Sigmoid colon (tissue), 6 donors: ENCODE measurements at regions not wholly inside any gene's neighbourhood (a gene's known extent, or its start where the extent isn't known, plus 50 kb on each side); places are given as distances from the start of the nearest gene placed in this dataset.

Experiments
- DNase-seq: peaks from one replicate; pipeline ENCODE4 v3.0.0-alpha.2; 2019
- H3K27ac ChIP-seq, 4 donors: fragments of 200-600 bp; sonication (generic); one replicate each; pipeline ENCODE4 v1.5.1; 2016 to 2019; ENCODE audit warnings: mild to moderate bottlenecking in 1 of 4
- H3K27me3 ChIP-seq, 3 donors: fragments of 200-600 bp; sonication (generic); one replicate each; pipeline ENCODE4 v1.5.1; 2019; ENCODE audit warnings: mild to moderate bottlenecking in 1 of 3
- H3K36me3 ChIP-seq, 4 donors: fragments of 200-600 bp; sonication (generic); one replicate each; pipeline ENCODE4 v1.5.1; 2016 to 2019
- H3K4me1 ChIP-seq, 4 donors: fragments of 200-600 bp; sonication (generic); one replicate each; pipeline ENCODE4 v1.5.1; 2017 to 2019
- H3K4me3 ChIP-seq, 4 donors: fragments of 200-600 bp; sonication (generic); one replicate each; pipeline ENCODE4 v1.5.1; 2017 to 2019; ENCODE audit warnings: mild to moderate bottlenecking in 2 of 4, moderate library complexity in 1 of 4
- H3K9me3 ChIP-seq, 4 donors: fragments of 200-600 bp in 3 of 4; sonication (generic) in 3 of 4; one replicate each; pipeline versions ENCODE4 v1.5.1 to v1.6.1; 2013 to 2019
- CTCF ChIP-seq, 4 experiments: fragments of 450-650 bp in 3 of 4; fragments of 200-600 bp in 1 of 4; IDR thresholded peaks; one replicate each; pipeline ENCODE4 v1.5.1; 2016 to 2019; ENCODE audit warnings: antibody characterized with exemption in 4 of 4, mild to moderate bottlenecking in 3 of 4, moderate library complexity in 2 of 4
- EP300 ChIP-seq, 4 donors: sonication (generic); formaldehyde crosslinking; IDR thresholded peaks; one replicate each; pipeline ENCODE4 v1.6.1; 2017; ENCODE audit warnings: antibody characterized with exemption in 4 of 4
- POLR2A ChIP-seq, 2 donors: fragments of 450-650 bp; IDR thresholded peaks; one replicate each; pipeline ENCODE4 v1.6.1; 2016; ENCODE audit warnings: antibody characterized with exemption in 2 of 2, mild to moderate bottlenecking in 2 of 2, moderate library complexity in 2 of 2
- POLR2AphosphoS5 ChIP-seq, 4 donors: sonication (generic); formaldehyde crosslinking; IDR thresholded peaks; one replicate each; pipeline ENCODE4 v1.6.1; 2017; ENCODE audit warnings: antibody characterized with exemption in 4 of 4
- WGBS, 2 donors: extraction: QIAGEN DNeasy Blood & Tissue Kit; methylation state at CpG; one replicate each; pipeline ENCODE4 v1.1.7; 2013; 5-methylcytosine and 5-hydroxymethylcytosine counted together
- intact Hi-C: fragments of 100-400 bp; cut with DNase I; formaldehyde crosslinking; loops from one replicate; pipeline ENCODE4 v1.15.1; 2023
- donor health status: healthy with polysubstance abuse.
- donor health status: healthy.

GRCh38 chr11:123292647-123293046 is 97.6 kb upstream of the CLMP start:
- 76 to 81% methylated on average over 2 of the region's 2 CpGs for WGBS, 2 donors

GRCh38 chr11:123291201-123291869 is 96.3 kb upstream of the CLMP start:
- Histone ChIP-seq H3K9me3 (no peaks in the 10 kb centered on the region), H3K27ac (no peak overlapping the region), H3K27me3 (no peaks in the 10 kb centered on the region), H3K4me3 (no peak overlapping the region), H3K36me3 (no peaks in the 10 kb centered on the region), H3K4me1 (no peaks in the 10 kb centered on the region)
- intact Hi-C loops, result no loop called here
- TF ChIP-seq CTCF (IDR thresholded peaks at IDR 0.05), result no peak
- no peak for TF ChIP-seq POLR2A (IDR thresholded peaks at IDR 0.05)
- no peak for TF ChIP-seq POLR2AphosphoS5 (IDR thresholded peaks at IDR 0.05)
- no peak for TF ChIP-seq EP300 (IDR thresholded peaks at IDR 0.05)
- 81 to 86% methylated on average over 7 of the region's 7 CpGs for WGBS, 2 donors
- DNase-seq, result no peak

More at GRCh38 chr11:123292647-123293046, 97.6 kb upstream of the CLMP start:
- TF ChIP-seq POLR2AphosphoS5 (IDR thresholded peaks at IDR 0.05) (no peak), EP300 (IDR thresholded peaks at IDR 0.05) (no peak), CTCF (IDR thresholded peaks at IDR 0.05) (no peak), POLR2A (IDR thresholded peaks at IDR 0.05) (no peak)
- Histone ChIP-seq H3K27ac (no peak overlapping the region), H3K4me3 (no peak overlapping the region), H3K36me3 (no peaks in the 10 kb centered on the region), H3K27me3 (peaks cover 0 to 2% (median 0%) of the 10 kb centered on the region in 3 donors), H3K4me1 (no peaks in the 10 kb centered on the region), H3K9me3 (no peaks in the 10 kb centered on the region)
- intact Hi-C loops, result no loop called here
- no peak for DNase-seq

- DNase-seq, result no peak
- no peaks in the 10 kb centered on the region for H3K4me1 ChIP-seq
- 76 to 85% methylated on average over 3 of the region's 3 CpGs for WGBS, 2 donors
- no peak overlapping the region for H3K4me3 ChIP-seq
- H3K27ac ChIP-seq, result no peak overlapping the region
- intact Hi-C loops, result no loop called here
- TF ChIP-seq POLR2A (IDR thresholded peaks at IDR 0.05), result no peak
- no peak for TF ChIP-seq EP300 (IDR thresholded peaks at IDR 0.05)
- TF ChIP-seq CTCF (IDR thresholded peaks at IDR 0.05), result no peak
- no peak for TF ChIP-seq POLR2AphosphoS5 (IDR thresholded peaks at IDR 0.05)
- peaks cover 0 to 4% (median 0%) of the 10 kb centered on the region in 3 donors for H3K27me3 ChIP-seq
- H3K9me3 ChIP-seq, result no peaks in the 10 kb centered on the region
- H3K36me3 ChIP-seq, result no peaks in the 10 kb centered on the region
Measured at GRCh38 chr11:123286761-123287160, 91.7 kb upstream of the CLMP start.

- DNase-seq, result no peak
- 74 to 80% methylated on average over 5 of the region's 5 CpGs for WGBS, 2 donors
- TF ChIP-seq CTCF (IDR thresholded peaks at IDR 0.05) (no peak), EP300 (IDR thresholded peaks at IDR 0.05) (no peak), POLR2A (IDR thresholded peaks at IDR 0.05) (no peak), POLR2AphosphoS5 (IDR thresholded peaks at IDR 0.05) (no peak)
Measured at GRCh38 chr11:123286255-123286654, 91.2 kb upstream of the CLMP start.

More at GRCh38 chr11:123286255-123286654, 91.2 kb upstream of the CLMP start:
- intact Hi-C loops, result no loop called here
- no peak overlapping the region for H3K4me3 ChIP-seq
- H3K27me3 ChIP-seq, result peaks cover 0 to 9% (median 0%) of the 10 kb centered on the region in 3 donors
- H3K9me3 ChIP-seq, result peaks cover 0 to under 1% (median 0%) of the 10 kb centered on the region in 4 donors
- H3K27ac ChIP-seq, result no peak overlapping the region
- H3K36me3 ChIP-seq, result no peaks in the 10 kb centered on the region
- no peaks in the 10 kb centered on the region for H3K4me1 ChIP-seq
